ENCODE measurements at regions not wholly inside any gene's neighbourhood (a gene's known extent, or its start where the extent isn't known, plus 50 kb on each side); places are given as distances from the start of the nearest gene placed in this dataset.

DNA sequence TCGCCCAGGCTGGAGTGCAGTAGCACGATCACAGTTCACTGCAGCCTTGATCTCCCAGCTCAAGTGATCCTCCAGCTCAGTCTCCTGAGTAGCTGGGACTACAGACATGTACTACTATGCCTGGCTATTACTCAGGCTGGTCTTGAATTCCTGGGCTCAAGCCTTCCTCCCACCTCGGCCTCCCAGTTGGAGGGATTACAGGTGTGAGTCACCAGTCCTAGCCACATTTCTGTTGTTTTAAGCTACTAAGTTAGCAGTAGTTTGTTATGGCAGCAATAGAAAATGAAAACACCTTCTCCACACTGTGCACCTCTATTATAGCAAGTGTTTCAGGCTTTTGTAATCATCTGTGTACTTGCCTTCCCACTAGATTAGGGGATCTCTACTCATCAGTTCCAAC, 588.9 kb upstream of the TLE4 start:
- intact Hi-C loops (cut with micrococcal nuclease), result no loop called here
- Mint-ChIP-seq H3K36me3 (peaks cover 7% of the 10 kb centered on the region), H3K9me3 (peaks cover 3 to 8% of the 10 kb centered on the region in 2 donors), H3K27me3 (ENCODE audit: low read depth in 2 of 2) (no peaks in the 10 kb centered on the region), H3K27ac (no peak overlapping the region), H3K4me1 (no peaks in the 10 kb centered on the region), H3K4me3 (no peak overlapping the region)
- no peak overlapping the region for H3K27ac ChIP-seq (ENCODE audit: low read length)
- H3K4me1 ChIP-seq (ENCODE audit: control insufficient read depth, insufficient read depth, low read length), result no peaks in the 10 kb centered on the region
- DNase-seq (no peak), ATAC-seq (no peak)
- WGBS (ENCODE audit: insufficient coverage), result 99% methylated on average over 3 of the region's 3 CpGs
- no peaks in the 10 kb centered on the region for H3K9me3 ChIP-seq (ENCODE audit: control insufficient read depth, insufficient read depth, low read length)
- no peak overlapping the region for H3K4me3 ChIP-seq (ENCODE audit: low read length)
- H3K36me3 ChIP-seq (ENCODE audit: control insufficient read depth, insufficient read depth, low read length), result no peaks in the 10 kb centered on the region
- TF ChIP-seq, protein P1, sequence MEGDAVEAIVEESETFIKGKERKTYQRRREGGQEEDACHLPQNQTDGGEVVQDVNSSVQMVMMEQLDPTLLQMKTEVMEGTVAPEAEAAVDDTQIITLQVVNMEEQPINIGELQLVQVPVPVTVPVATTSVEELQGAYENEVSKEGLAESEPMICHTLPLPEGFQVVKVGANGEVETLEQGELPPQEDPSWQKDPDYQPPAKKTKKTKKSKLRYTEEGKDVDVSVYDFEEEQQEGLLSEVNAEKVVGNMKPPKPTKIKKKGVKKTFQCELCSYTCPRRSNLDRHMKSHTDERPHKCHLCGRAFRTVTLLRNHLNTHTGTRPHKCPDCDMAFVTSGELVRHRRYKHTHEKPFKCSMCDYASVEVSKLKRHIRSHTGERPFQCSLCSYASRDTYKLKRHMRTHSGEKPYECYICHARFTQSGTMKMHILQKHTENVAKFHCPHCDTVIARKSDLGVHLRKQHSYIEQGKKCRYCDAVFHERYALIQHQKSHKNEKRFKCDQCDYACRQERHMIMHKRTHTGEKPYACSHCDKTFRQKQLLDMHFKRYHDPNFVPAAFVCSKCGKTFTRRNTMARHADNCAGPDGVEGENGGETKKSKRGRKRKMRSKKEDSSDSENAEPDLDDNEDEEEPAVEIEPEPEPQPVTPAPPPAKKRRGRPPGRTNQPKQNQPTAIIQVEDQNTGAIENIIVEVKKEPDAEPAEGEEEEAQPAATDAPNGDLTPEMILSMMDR (IDR thresholded peaks at IDR 0.05), result no peak
- H3K27me3 ChIP-seq (ENCODE audit: control insufficient read depth, insufficient read depth, low read length), result no peaks in the 10 kb centered on the region

DNA sequence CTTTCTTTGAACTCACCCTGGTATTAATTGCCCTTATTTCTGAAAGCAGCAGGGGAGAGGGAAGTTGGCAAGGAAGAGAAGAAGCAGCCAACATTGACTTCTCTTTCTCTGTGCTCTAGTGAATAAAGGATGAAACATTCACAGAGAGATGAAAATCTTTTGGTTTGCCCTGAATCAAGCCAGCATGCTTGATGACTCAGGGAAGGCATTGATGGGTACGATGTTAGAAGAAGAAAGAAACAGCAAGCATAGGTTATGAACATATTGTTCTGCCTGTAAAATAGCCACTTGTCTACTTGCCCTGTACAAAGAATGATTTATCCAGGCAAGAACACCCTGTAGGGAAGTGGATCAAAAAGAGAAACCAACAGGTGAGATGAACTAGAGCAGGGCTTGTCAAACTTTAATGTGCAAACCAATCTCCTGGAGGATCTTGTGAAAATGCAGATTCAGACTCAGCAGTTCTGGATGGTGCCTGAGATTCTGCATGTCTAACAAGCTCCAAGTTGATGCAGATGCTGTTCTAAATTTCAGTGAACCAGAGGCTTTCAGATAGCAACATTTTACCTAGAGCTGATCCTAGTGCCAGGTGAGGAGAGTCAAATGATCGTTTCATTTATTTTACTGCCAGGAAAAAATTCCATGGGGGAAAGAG, 586.6 kb upstream of the TLE4 start:
- Histone ChIP-seq H3K4me1 (ENCODE audit: control insufficient read depth, insufficient read depth, low read length) (no peaks in the 10 kb centered on the region), H3K36me3 (ENCODE audit: control insufficient read depth, insufficient read depth, low read length) (no peaks in the 10 kb centered on the region), H3K9me3 (ENCODE audit: control insufficient read depth, insufficient read depth, low read length) (no peaks in the 10 kb centered on the region), H3K27ac (ENCODE audit: low read length) (no peak overlapping the region), H3K4me3 (ENCODE audit: low read length) (no peak overlapping the region), H3K27me3 (ENCODE audit: control insufficient read depth, insufficient read depth, low read length) (no peaks in the 10 kb centered on the region)
- ATAC-seq (no peak), DNase-seq (no peak)
- 88% methylated on average over 2 of the region's 2 CpGs for WGBS (ENCODE audit: insufficient coverage)
- no peak overlapping the region for H3K4me3 Mint-ChIP-seq
- TF ChIP-seq, protein P1 (IDR thresholded peaks at IDR 0.05), result no peak
- intact Hi-C loops (cut with micrococcal nuclease), result no loop called here
- H3K27ac Mint-ChIP-seq, result no peak overlapping the region
- H3K36me3 Mint-ChIP-seq, result no peaks in the 10 kb centered on the region
- H3K27me3 Mint-ChIP-seq (ENCODE audit: low read depth in 2 of 2), result no peaks in the 10 kb centered on the region
- peaks cover 3 to 4% of the 10 kb centered on the region in 2 donors for H3K9me3 Mint-ChIP-seq
- H3K4me1 Mint-ChIP-seq, result no peaks in the 10 kb centered on the region

DNA sequence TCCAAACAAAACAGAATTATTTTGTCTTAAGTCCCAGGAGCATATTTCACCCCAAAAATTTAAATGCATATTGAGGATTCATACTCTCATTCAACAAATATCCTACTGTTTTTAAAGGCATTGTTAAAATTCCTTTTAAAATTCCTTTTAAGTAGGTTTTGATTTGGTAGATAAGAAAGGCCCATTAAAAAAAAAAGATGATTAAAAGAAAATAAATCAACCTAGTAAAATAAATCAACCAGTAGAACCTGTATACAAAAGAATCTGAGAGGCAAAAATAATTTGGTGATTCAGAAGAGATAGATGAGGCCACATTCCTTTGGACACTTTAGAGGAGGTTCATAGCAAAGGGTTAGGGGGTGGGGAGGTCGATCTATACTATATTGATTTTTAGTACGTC, 585.3 kb upstream of the TLE4 start:
- H3K4me1 Mint-ChIP-seq, result no peaks in the 10 kb centered on the region
- 83% methylated on average over 2 of the region's 2 CpGs for WGBS (ENCODE audit: insufficient coverage)
- Histone ChIP-seq H3K36me3 (ENCODE audit: control insufficient read depth, insufficient read depth, low read length) (no peaks in the 10 kb centered on the region), H3K4me1 (ENCODE audit: control insufficient read depth, insufficient read depth, low read length) (no peaks in the 10 kb centered on the region), H3K4me3 (ENCODE audit: low read length) (no peak overlapping the region), H3K9me3 (ENCODE audit: control insufficient read depth, insufficient read depth, low read length) (no peaks in the 10 kb centered on the region), H3K27me3 (ENCODE audit: control insufficient read depth, insufficient read depth, low read length) (no peaks in the 10 kb centered on the region), H3K27ac (ENCODE audit: low read length) (no peak overlapping the region)
- DNase-seq (no peak), ATAC-seq (no peak)
- H3K4me3 Mint-ChIP-seq, result no peak overlapping the region
- H3K9me3 Mint-ChIP-seq, result peaks cover 0 to 2% of the 10 kb centered on the region in 2 donors
- H3K27me3 Mint-ChIP-seq (ENCODE audit: low read depth in 2 of 2), result no peaks in the 10 kb centered on the region
- no peaks in the 10 kb centered on the region for H3K36me3 Mint-ChIP-seq
- no peak overlapping the region for H3K27ac Mint-ChIP-seq
- TF ChIP-seq, protein P1 (IDR thresholded peaks at IDR 0.05), result no peak
- intact Hi-C loops (cut with micrococcal nuclease), result no loop called here

DNA sequence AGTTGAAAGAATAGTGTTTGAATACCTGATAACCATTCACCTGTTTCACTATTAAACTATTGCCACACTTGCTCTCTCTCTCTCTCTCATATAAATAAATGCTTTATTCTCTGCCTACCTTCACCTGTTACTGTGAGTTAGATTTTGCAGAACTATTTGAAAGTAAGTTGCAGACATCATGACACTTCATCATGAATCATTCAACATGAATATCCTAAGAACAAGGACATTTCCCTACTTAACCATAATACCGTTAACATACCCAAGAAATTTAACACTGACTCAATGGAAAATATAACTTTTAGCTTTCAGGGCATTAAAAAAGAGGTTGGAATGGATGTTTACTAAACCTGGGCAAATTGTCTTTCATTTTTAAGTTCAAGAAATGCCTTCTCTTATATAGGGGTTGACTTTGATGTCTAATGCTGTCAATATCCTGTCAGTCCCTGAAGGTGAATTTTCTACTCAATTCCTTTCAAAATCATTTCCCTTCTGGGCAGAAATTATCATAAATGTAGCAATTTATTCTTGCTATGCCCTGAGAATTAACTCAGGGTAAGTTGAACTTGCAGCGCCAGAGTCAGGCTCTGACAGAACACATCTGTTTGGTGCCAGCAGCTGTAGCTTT, 582.6 kb upstream of the TLE4 start:
- intact Hi-C loops (cut with micrococcal nuclease), result no loop called here
- 100% methylated on average over 1 of the region's 2 CpGs for WGBS (ENCODE audit: insufficient coverage)
- Mint-ChIP-seq H3K9me3 (peaks cover 0 to 2% of the 10 kb centered on the region in 2 donors), H3K27me3 (ENCODE audit: low read depth in 2 of 2) (no peaks in the 10 kb centered on the region), H3K4me1 (no peaks in the 10 kb centered on the region), H3K27ac (no peak overlapping the region), H3K36me3 (no peaks in the 10 kb centered on the region), H3K4me3 (no peak overlapping the region)
- ATAC-seq (no peak), DNase-seq (no peak)
- Histone ChIP-seq H3K4me1 (ENCODE audit: control insufficient read depth, insufficient read depth, low read length) (no peaks in the 10 kb centered on the region), H3K27ac (ENCODE audit: low read length) (no peak overlapping the region), H3K36me3 (ENCODE audit: control insufficient read depth, insufficient read depth, low read length) (no peaks in the 10 kb centered on the region), H3K9me3 (ENCODE audit: control insufficient read depth, insufficient read depth, low read length) (no peaks in the 10 kb centered on the region), H3K27me3 (ENCODE audit: control insufficient read depth, insufficient read depth, low read length) (no peaks in the 10 kb centered on the region), H3K4me3 (ENCODE audit: low read length) (no peak overlapping the region)
- TF ChIP-seq, protein P1 (IDR thresholded peaks at IDR 0.05), result no peak
